Naive thymus-derived CD4-positive, alpha-beta T cell (primary cell): ENCODE measurements at regions not wholly inside any gene's neighbourhood (a gene's known extent, or its start where the extent isn't known, plus 50 kb on each side); places are given as distances from the start of the nearest gene placed in this dataset.
"Not testable (repeated sequence)": the region's sequence is repeated elsewhere in the genome, so short reads cannot be mapped to it uniquely, and the experiment has no call there.

Source experiments
- ATAC-seq: fragments of 150-1000 bp; cut with Tn5 transposase; 2 replicates; pipeline ENCODE4 v1.10.0; 2021; ENCODE audit warnings: mild to moderate bottlenecking, moderate library complexity
- CTCF ChIA-PET: fragments of 350-600 bp; sonication (Branson Sonifier 250); formaldehyde crosslinking; loops from one replicate; lab custom pipeline; 2021; ENCODE audit warnings: antibody characterized with exemption; lab: Charles Lee
- POLR2A ChIA-PET: fragments of 350-600 bp; sonication (Branson Sonifier 250); formaldehyde crosslinking; loops from one replicate; lab custom pipeline; 2021; ENCODE audit warnings: antibody characterized with exemption, inconsistent platforms; lab: Charles Lee
- DNase-seq, 9 donors: peaks; one replicate each; pipeline versions ENCODE4 v3.0.0 to v3.0.0-alpha.2; 2020 to 2022; ENCODE audit warnings: mixed read lengths in 1 of 9
- H3K27ac ChIP-seq: one replicate; pipeline ENCODE4 v1.7.0; 2013; ENCODE audit warnings: mild to moderate bottlenecking, low read depth, low read length, moderate library complexity
- H3K27me3 ChIP-seq, 2 donors: one replicate each; pipeline ENCODE4 v1.7.0; 2013; ENCODE audit warnings: low read length in 2 of 2, mild to moderate bottlenecking in 2 of 2, moderate library complexity in 2 of 2; ENCODE audit not compliant: control insufficient read depth in 2 of 2, insufficient read depth in 2 of 2
- H3K36me3 ChIP-seq, 3 experiments: 1 replicate in 2 of 3; 2 replicates in 1 of 3; pipeline ENCODE4 v1.7.0; 2013; ENCODE audit warnings: low read length in 3 of 3, mild to moderate bottlenecking in 3 of 3, moderate library complexity in 1 of 3; ENCODE audit not compliant: insufficient read depth in 3 of 3, control insufficient read depth in 2 of 3
- H3K4me1 ChIP-seq, 2 donors: one replicate each; pipeline ENCODE4 v1.7.0; 2013; ENCODE audit warnings: low read length in 2 of 2, mild to moderate bottlenecking in 2 of 2, moderate library complexity in 1 of 2; ENCODE audit not compliant: control insufficient read depth in 2 of 2, insufficient read depth in 2 of 2
- H3K4me3 ChIP-seq: 2 replicates; pipeline ENCODE4 v1.7.0; 2013; ENCODE audit warnings: mild to moderate bottlenecking, low read length
- H3K9me3 ChIP-seq, 3 experiments: 1 replicate in 2 of 3; 2 replicates in 1 of 3; pipeline ENCODE4 v1.7.0; 2013; ENCODE audit warnings: low read length in 3 of 3; ENCODE audit not compliant: control insufficient read depth in 2 of 3
- H3K27ac Mint-ChIP-seq, 9 donors: one replicate each; pipeline ENCODE4 v1.8.0; 2020 to 2022; ENCODE audit warnings: mixed read lengths in 9 of 9, mild to moderate bottlenecking in 8 of 9, moderate library complexity in 5 of 9, inconsistent platforms in 2 of 9
- H3K27me3 Mint-ChIP-seq, 5 donors: one replicate each; pipeline ENCODE4 v1.8.0; 2021 to 2022; ENCODE audit warnings: mixed read lengths in 5 of 5, mild to moderate bottlenecking in 1 of 5
- H3K36me3 Mint-ChIP-seq, 5 donors: one replicate each; pipeline ENCODE4 v1.8.0; 2020 to 2022; ENCODE audit warnings: mixed read lengths in 5 of 5, mild to moderate bottlenecking in 3 of 5, inconsistent platforms in 1 of 5
- H3K4me1 Mint-ChIP-seq, 7 donors: one replicate each; pipeline ENCODE4 v1.8.0; 2020 to 2022; ENCODE audit warnings: mixed read lengths in 7 of 7, mild to moderate bottlenecking in 3 of 7, inconsistent platforms in 1 of 7
- H3K4me3 Mint-ChIP-seq, 10 donors: one replicate each; pipeline ENCODE4 v1.8.0; 2020 to 2022; ENCODE audit warnings: mild to moderate bottlenecking in 10 of 10, mixed read lengths in 10 of 10, moderate library complexity in 6 of 10, inconsistent platforms in 2 of 10
- H3K9me3 Mint-ChIP-seq, 11 donors: one replicate each; pipeline ENCODE4 v1.8.0; 2020 to 2022; ENCODE audit warnings: mixed read lengths in 11 of 11, mild to moderate bottlenecking in 4 of 11, inconsistent platforms in 1 of 11, moderate library complexity in 1 of 11
- intact Hi-C, 2 donors: fragments of 100-400 bp; cut with micrococcal nuclease; formaldehyde crosslinking; loops; one replicate each; pipeline ENCODE4 v1.15.1; 2023

DNA sequence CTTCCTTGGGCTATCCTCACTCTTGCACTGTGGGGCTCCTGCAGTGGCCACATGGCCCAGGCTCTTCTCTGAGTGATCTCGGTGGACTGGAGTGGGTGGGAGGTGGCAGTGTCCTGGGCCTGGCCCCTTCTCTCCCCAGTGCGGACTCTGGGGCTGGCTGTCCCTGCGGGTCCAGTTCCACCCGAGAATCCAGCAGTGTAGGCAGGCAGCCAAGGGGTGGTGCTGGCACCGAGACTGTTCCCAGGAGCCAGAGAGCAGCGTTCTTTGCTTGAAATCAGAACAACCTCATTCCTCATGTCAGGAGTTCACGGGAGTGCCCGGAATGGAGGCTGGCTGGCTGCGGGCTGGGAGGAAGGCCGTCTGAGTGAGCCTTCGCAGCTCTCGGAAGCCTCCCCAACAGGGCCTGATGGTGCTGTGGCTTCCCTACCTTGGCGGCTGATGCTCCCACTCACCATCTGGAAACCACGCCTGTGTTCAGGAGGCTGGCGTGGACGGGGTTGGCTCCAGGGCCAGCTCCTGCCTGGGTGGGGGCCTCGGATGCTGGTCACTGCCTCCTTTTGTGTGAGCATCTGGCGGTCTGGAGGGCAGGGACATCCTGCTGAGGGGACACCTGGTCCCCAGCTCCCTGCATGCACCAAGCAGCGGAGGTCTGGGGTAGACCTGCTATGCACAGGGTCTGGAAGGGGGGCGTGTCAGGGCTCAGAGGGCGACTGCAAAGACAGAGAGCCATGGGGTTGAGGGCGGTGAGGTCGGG is 238.9 kb downstream of the TMEM121 start:
- ATAC-seq, POLR2A ChIA-PET: not testable (repeated sequence)

DNA sequence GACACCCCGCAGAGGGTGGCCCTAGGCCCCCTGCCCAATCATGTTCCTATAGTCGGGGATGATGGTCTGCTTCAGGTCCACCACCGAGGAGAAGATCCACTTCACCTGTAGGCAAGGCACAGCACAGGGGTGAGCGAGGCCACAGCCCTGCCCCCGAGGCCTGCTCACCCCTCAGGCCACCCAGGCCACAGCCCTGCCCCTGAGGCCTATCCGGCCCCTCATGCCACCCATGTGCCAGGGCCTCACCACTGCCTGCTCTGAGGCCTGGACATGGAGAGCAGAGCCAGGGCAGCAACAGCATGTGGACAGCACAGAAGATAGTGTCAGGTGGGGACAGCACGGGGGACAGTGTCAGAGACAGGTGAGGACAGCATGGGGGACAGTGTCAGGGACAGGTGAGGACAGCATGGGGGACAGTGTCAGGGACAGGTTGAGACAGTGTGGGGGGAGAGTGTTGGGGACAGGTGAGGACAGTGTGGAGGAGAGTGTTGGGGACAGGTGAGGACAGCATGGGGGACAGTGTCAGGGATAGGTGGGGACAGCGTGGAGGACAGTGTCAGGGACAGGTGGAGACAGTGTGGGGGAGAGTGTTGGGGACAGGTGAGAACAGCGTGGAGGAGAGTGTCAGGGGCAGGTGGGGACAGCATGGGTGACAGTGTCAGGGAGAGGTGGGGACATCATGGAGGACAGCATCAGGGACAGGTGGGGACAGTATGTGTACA is 239.7 kb downstream of the TMEM121 start:
- Histone ChIP-seq H3K36me3 (no peaks in the 10 kb centered on the region), H3K27me3 (no peaks in the 10 kb centered on the region), H3K9me3 (no peaks in the 10 kb centered on the region), H3K4me1 (no peaks in the 10 kb centered on the region), H3K4me3 (no peak overlapping the region), H3K27ac (no peak overlapping the region)
- H3K9me3 Mint-ChIP-seq, result no peaks in the 10 kb centered on the region
- no peak overlapping the region for H3K4me3 Mint-ChIP-seq
- no peaks in the 10 kb centered on the region for H3K36me3 Mint-ChIP-seq
- ATAC-seq (no peak), DNase-seq (no peak)
- H3K27ac Mint-ChIP-seq, result no peak overlapping the region
- H3K27me3 Mint-ChIP-seq, result peaks cover 0 to 11% (median 5%) of the 10 kb centered on the region in 5 donors
- H3K4me1 Mint-ChIP-seq, result no peaks in the 10 kb centered on the region
- POLR2A ChIA-PET, result no interaction called here
- CTCF ChIA-PET, result no interaction called here
- intact Hi-C loops, result no loop called here

More for the DNA sequence above, 238.9 kb downstream of the TMEM121 start:
- H3K36me3 ChIP-seq, H3K27ac Mint-ChIP-seq, H3K27me3 ChIP-seq, CTCF ChIA-PET, H3K9me3 ChIP-seq, H3K27ac ChIP-seq, H3K4me3 Mint-ChIP-seq, H3K4me3 ChIP-seq, H3K4me1 Mint-ChIP-seq, H3K9me3 Mint-ChIP-seq, H3K4me1 ChIP-seq, H3K36me3 Mint-ChIP-seq, intact Hi-C loops: not testable (repeated sequence)
- peak in 1 of 9 donors; percentile 16 for DNase-seq
- H3K27me3 Mint-ChIP-seq, result peaks cover 0 to 11% (median 5%) of the 10 kb centered on the region in 5 donors

DNA sequence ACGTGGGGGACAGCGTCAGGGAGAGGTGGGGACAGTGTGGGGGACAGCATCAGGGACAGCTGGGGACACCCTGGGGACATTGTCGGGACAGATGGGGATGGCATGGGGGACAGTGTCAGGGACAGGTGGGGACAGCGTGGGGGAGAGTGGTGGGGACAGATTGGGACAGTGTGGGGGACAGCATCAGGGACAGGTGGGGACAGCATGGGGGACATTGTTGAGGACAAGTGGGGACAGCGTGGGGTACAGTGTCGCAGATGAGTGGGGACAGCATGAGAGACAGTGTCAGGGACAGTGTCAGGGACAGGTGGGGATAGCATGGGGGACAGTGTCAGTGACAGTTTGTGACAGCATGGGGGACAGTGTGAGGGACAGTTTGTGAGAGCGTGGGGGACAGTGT is 240.9 kb downstream of the TMEM121 start:
- Mint-ChIP-seq H3K4me3 (no peak overlapping the region), H3K4me1 (no peaks in the 10 kb centered on the region), H3K27ac (no peak overlapping the region), H3K36me3 (no peaks in the 10 kb centered on the region), H3K9me3 (no peaks in the 10 kb centered on the region), H3K27me3 (peaks cover 0 to 7% (median 0%) of the 10 kb centered on the region in 5 donors)
- DNase-seq, result no peak
- CTCF ChIA-PET, result no interaction called here
- intact Hi-C loops, result no loop called here
- Histone ChIP-seq H3K27me3 (no peaks in the 10 kb centered on the region), H3K4me1 (no peaks in the 10 kb centered on the region), H3K27ac (no peak overlapping the region), H3K9me3 (no peaks in the 10 kb centered on the region), H3K4me3 (no peak overlapping the region), H3K36me3 (no peaks in the 10 kb centered on the region)
- POLR2A ChIA-PET, result no interaction called here
- peak; percentile 21 for ATAC-seq

DNA sequence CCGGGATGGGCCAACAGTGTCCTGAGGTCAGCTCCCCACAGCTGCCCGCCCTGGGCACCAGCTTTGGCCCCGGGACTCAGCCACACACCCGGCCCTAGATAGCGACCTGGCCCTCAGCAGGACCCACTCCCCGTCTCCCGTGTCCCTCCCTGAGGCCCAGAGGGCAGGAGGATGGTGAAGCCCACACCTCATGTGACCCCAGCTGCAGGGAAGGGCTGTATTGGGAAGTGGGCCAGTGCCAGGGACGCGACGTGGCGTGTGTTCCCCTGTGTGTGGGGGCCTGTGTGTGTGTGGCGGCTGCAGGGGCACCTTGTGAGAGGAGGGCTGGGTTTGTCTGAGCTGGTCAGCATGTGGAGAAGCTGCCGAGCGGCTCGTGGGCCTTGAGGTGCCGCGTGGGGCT is 241.7 kb downstream of the TMEM121 start:
- H3K27ac Mint-ChIP-seq, H3K27ac ChIP-seq, H3K27me3 Mint-ChIP-seq, H3K9me3 ChIP-seq, H3K4me3 ChIP-seq, POLR2A ChIA-PET, H3K27me3 ChIP-seq, H3K36me3 ChIP-seq, H3K4me1 ChIP-seq, H3K36me3 Mint-ChIP-seq, H3K4me1 Mint-ChIP-seq, ATAC-seq, intact Hi-C loops, DNase-seq, H3K9me3 Mint-ChIP-seq, CTCF ChIA-PET, H3K4me3 Mint-ChIP-seq: not testable (repeated sequence)

DNA sequence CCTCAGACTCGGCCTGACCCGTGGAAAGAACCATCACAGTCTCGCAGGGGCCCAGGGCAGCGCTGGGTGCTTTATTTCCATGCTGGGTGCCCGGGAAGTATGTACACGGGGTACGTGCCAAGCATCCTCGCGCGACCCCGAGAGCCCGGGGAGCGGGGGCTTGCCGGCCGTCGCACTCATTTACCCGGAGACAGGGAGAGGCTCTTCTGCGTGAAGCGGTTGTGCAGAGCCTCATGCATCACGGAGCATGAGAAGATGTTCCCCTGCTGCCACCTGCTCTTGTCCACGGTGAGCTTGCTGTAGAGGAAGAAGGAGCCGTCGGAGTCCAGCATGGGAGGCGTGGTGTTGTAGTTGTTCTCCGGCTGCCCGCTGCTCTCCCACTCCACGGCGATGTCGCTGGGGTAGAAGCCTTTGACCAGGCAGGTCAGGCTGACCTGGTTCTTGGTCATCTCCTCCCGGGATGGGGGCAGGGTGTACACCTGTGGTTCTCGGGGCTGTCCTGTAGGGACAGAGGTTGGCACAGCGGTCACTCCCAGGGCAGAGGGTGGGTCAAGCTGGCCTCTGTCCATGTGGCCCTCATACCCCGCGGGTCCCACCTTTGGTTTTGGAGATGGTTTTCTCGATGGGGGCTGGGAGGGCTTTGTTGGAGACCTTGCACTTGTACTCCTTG is 242.8 kb downstream of the TMEM121 start:
- intact Hi-C loops, ATAC-seq, H3K9me3 ChIP-seq, H3K4me3 ChIP-seq, CTCF ChIA-PET, H3K27me3 ChIP-seq, POLR2A ChIA-PET, H3K27ac Mint-ChIP-seq, H3K27me3 Mint-ChIP-seq, H3K36me3 Mint-ChIP-seq, H3K9me3 Mint-ChIP-seq, H3K4me1 Mint-ChIP-seq, DNase-seq, H3K36me3 ChIP-seq, H3K4me3 Mint-ChIP-seq, H3K27ac ChIP-seq, H3K4me1 ChIP-seq: not testable (repeated sequence)

DNA sequence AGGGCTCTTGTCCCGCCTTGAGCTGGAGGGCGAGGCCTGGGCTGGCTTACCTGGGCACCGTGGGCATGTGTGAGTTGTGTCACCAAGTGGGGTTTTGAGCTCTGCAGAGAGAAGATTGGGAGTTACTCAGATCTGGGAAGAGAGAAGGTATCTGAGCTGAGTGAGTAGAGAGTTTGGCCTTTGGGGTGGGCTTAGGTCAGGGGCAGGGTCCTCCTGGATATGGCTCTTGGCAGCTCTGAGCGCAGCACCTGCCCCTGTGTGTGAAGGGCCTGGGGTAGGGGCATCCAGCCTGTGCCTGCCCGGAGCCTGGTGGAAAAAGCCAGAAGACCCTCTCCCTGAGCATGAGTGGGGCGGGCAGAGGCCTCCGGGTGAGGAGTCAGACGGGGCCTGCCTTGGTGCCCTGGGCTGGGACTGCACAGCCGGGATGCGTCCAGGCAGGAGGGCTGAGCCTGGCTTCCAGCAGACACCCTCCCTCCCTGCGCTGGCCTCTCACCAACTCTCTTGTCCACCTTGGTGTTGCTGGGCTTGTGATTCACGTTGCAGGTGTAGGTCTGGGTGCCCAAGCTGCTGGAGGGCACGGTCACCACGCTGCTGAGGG is 244.3 kb downstream of the TMEM121 start:
- CTCF ChIA-PET, H3K27ac ChIP-seq, intact Hi-C loops, DNase-seq, ATAC-seq, H3K27me3 ChIP-seq, H3K9me3 ChIP-seq, H3K9me3 Mint-ChIP-seq, H3K36me3 ChIP-seq, H3K4me3 Mint-ChIP-seq, H3K36me3 Mint-ChIP-seq, H3K4me1 Mint-ChIP-seq, POLR2A ChIA-PET, H3K4me3 ChIP-seq, H3K4me1 ChIP-seq: not testable (repeated sequence)
- H3K27me3 Mint-ChIP-seq, result peaks cover 0 to 17% (median 0%) of the 10 kb centered on the region in 5 donors
- H3K27ac Mint-ChIP-seq, result peak overlapping the region in 1 of 9 donors; percentile 5
